Sigmoid colon (tissue), 4 donors: ENCODE measurements at regions not wholly inside any gene's neighbourhood (a gene's known extent, or its start where the extent isn't known, plus 50 kb on each side); places are given as distances from the start of the nearest gene placed in this dataset.

Experiments used
- CTCF ChIP-seq, 4 experiments: fragments of 450-650 bp in 3 of 4; fragments of 200-600 bp in 1 of 4; IDR thresholded peaks; one replicate each; pipeline ENCODE4 v1.5.1; 2016 to 2019; ENCODE audit warnings: antibody characterized with exemption in 4 of 4, mild to moderate bottlenecking in 3 of 4, moderate library complexity in 2 of 4
- EP300 ChIP-seq, 4 donors: sonication (generic); formaldehyde crosslinking; IDR thresholded peaks; one replicate each; pipeline ENCODE4 v1.6.1; 2017; ENCODE audit warnings: antibody characterized with exemption in 4 of 4
- POLR2A ChIP-seq, 2 donors: fragments of 450-650 bp; IDR thresholded peaks; one replicate each; pipeline ENCODE4 v1.6.1; 2016; ENCODE audit warnings: antibody characterized with exemption in 2 of 2, mild to moderate bottlenecking in 2 of 2, moderate library complexity in 2 of 2
- POLR2AphosphoS5 ChIP-seq, 4 donors: sonication (generic); formaldehyde crosslinking; IDR thresholded peaks; one replicate each; pipeline ENCODE4 v1.6.1; 2017; ENCODE audit warnings: antibody characterized with exemption in 4 of 4

GRCh38 chr13:34623331-34623730, 318.7 kb upstream of the NBEA start:
- TF ChIP-seq CTCF (IDR thresholded peaks at IDR 0.05) (no peak), POLR2A (IDR thresholded peaks at IDR 0.05) (no peak), POLR2AphosphoS5 (IDR thresholded peaks at IDR 0.05) (no peak), EP300 (IDR thresholded peaks at IDR 0.05) (no peak)
